ENCODE measurements at regions not wholly inside any gene's neighbourhood (a gene's known extent, or its start where the extent isn't known, plus 50 kb on each side); places are given as distances from the start of the nearest gene placed in this dataset.

DNA sequence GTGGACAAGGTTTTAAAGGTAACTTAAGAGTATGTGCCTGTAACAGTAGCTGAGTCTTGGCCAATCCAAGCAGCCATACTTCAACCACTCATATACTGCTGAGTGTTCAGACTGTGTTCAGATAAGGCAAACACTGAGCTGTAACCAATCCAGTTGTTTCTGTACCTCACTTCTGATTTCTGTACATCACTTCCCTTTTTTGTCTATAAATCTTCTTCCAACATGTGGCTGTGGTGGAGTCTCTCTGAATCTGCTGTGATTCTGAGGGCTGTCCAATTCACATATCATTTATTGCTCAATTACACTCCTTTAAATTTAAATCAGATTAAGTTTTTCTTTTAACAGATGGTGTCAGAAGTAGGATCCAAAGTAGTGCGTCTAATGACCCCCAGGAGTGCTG, 149.5 kb upstream of the PHF14 start:
- no peaks in the 10 kb centered on the region for H3K79me2 ChIP-seq (ENCODE audit: insufficient read depth, low read length)
- no peaks in the 10 kb centered on the region for H3K27me3 ChIP-seq (ENCODE audit: insufficient read depth, low read length)
- POLR2A ChIA-PET: no interaction called here
- ATAC-seq: no peak
- no peak overlapping the region for H3K9ac ChIP-seq (ENCODE audit: low read length)
- H2AFZ ChIP-seq (ENCODE audit: low read depth, low read length, poor library complexity, severe bottlenecking): no peak overlapping the region
- H3K36me3 ChIP-seq (ENCODE audit: control insufficient read depth in 1 of 2, insufficient read depth in 2 of 2, low read length in 2 of 2): no peaks in the 10 kb centered on the region
- no peak overlapping the region for H3K4me2 ChIP-seq (ENCODE audit: low read length)
- BruUV-seq (replicated peaks): no TSS peak
- CTCF ChIA-PET: no interaction called here
- H4K20me1 ChIP-seq (ENCODE audit: insufficient read depth): no peaks in the 10 kb centered on the region
- RAD21 ChIA-PET (ENCODE audit: low non-redundant PET in 1 of 2, low total read pairs in 2 of 2, uncharacterized antibody in 2 of 2, unreplicated experiment in 2 of 2): no interaction called here
- no peak overlapping the region for H3K27ac ChIP-seq (ENCODE audit: low read depth, low read length)
- no peaks in the 10 kb centered on the region for H3K9me3 ChIP-seq (ENCODE audit: control insufficient read depth in 1 of 2, insufficient read depth in 1 of 2, low read depth in 1 of 2, low read length in 2 of 2)
- intact Hi-C loops (cut with micrococcal nuclease): no loop called here
- H3K4me3 ChIP-seq (replicated peaks in 1 of 2; ENCODE audit: low read depth in 1 of 2, low read length in 2 of 2): no peak overlapping the region
- no peaks in the 10 kb centered on the region for H3K4me1 ChIP-seq (ENCODE audit: control insufficient read depth in 1 of 2, insufficient read depth in 2 of 2, low read length in 2 of 2)
- no peak for TF ChIP-seq EGR1 (IDR thresholded peaks at IDR 0.05; ENCODE audit: low read depth)
- TF ChIP-seq, protein P1, sequence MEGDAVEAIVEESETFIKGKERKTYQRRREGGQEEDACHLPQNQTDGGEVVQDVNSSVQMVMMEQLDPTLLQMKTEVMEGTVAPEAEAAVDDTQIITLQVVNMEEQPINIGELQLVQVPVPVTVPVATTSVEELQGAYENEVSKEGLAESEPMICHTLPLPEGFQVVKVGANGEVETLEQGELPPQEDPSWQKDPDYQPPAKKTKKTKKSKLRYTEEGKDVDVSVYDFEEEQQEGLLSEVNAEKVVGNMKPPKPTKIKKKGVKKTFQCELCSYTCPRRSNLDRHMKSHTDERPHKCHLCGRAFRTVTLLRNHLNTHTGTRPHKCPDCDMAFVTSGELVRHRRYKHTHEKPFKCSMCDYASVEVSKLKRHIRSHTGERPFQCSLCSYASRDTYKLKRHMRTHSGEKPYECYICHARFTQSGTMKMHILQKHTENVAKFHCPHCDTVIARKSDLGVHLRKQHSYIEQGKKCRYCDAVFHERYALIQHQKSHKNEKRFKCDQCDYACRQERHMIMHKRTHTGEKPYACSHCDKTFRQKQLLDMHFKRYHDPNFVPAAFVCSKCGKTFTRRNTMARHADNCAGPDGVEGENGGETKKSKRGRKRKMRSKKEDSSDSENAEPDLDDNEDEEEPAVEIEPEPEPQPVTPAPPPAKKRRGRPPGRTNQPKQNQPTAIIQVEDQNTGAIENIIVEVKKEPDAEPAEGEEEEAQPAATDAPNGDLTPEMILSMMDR (IDR thresholded peaks at IDR 0.05 in 2 of 3, conservative IDR thresholded peaks at IDR 0.05 in 1 of 3; ENCODE audit: borderline replicate concordance in 1 of 3, insufficient read depth in 1 of 3, low read depth in 2 of 3, low read length in 2 of 3): no peak
- TF ChIP-seq CEBPB (IDR thresholded peaks at IDR 0.05; ENCODE audit: low read depth): no peak
- no peak for TF ChIP-seq SRF (IDR thresholded peaks at IDR 0.05; ENCODE audit: low read depth)
- no peak for TF ChIP-seq YY1 (IDR thresholded peaks at IDR 0.05; ENCODE audit: extremely low read depth, insufficient replicate concordance, low read depth, low read length)
- TF ChIP-seq FOSL1 (IDR thresholded peaks at IDR 0.05; ENCODE audit: low read depth): no peak
- TF ChIP-seq JUND (IDR thresholded peaks at IDR 0.05): no peak
- TF ChIP-seq SIN3A (IDR thresholded peaks at IDR 0.05; ENCODE audit: low read depth): no peak
- TF ChIP-seq EZH2phosphoT487 (IDR thresholded peaks at IDR 0.05; ENCODE audit: borderline replicate concordance): no peak
- TF ChIP-seq, protein P2, sequence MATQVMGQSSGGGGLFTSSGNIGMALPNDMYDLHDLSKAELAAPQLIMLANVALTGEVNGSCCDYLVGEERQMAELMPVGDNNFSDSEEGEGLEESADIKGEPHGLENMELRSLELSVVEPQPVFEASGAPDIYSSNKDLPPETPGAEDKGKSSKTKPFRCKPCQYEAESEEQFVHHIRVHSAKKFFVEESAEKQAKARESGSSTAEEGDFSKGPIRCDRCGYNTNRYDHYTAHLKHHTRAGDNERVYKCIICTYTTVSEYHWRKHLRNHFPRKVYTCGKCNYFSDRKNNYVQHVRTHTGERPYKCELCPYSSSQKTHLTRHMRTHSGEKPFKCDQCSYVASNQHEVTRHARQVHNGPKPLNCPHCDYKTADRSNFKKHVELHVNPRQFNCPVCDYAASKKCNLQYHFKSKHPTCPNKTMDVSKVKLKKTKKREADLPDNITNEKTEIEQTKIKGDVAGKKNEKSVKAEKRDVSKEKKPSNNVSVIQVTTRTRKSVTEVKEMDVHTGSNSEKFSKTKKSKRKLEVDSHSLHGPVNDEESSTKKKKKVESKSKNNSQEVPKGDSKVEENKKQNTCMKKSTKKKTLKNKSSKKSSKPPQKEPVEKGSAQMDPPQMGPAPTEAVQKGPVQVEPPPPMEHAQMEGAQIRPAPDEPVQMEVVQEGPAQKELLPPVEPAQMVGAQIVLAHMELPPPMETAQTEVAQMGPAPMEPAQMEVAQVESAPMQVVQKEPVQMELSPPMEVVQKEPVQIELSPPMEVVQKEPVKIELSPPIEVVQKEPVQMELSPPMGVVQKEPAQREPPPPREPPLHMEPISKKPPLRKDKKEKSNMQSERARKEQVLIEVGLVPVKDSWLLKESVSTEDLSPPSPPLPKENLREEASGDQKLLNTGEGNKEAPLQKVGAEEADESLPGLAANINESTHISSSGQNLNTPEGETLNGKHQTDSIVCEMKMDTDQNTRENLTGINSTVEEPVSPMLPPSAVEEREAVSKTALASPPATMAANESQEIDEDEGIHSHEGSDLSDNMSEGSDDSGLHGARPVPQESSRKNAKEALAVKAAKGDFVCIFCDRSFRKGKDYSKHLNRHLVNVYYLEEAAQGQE (IDR thresholded peaks at IDR 0.05; ENCODE audit: low read depth): no peak
- TF ChIP-seq ZFX (IDR thresholded peaks at IDR 0.05): no peak
- no peak for TF ChIP-seq SP1 (IDR thresholded peaks at IDR 0.05; ENCODE audit: low read depth)
- no peak for TF ChIP-seq POLR2A (IDR thresholded peaks at IDR 0.05; ENCODE audit: borderline replicate concordance, extremely low read depth, insufficient read depth, insufficient read length)
- TF ChIP-seq ZNF274 (IDR thresholded peaks at IDR 0.05; ENCODE audit: low read depth, low read length): no peak
- TF ChIP-seq POLR2AphosphoS5 (IDR thresholded peaks at IDR 0.05; ENCODE audit: low read depth, low read length): no peak
- TF ChIP-seq EZH2 (IDR thresholded peaks at IDR 0.05): no peak
- no peak for TF ChIP-seq ELF1 (IDR thresholded peaks at IDR 0.05; ENCODE audit: borderline replicate concordance, low read depth)
- DNase-seq (ENCODE audit: low read depth, low spot score): no peak
- no peaks in the 10 kb centered on the region for H3K9me2 ChIP-seq (ENCODE audit: insufficient read depth)
